ENCODE measurements at regions not wholly inside any gene's neighbourhood (a gene's known extent, or its start where the extent isn't known, plus 50 kb on each side); places are given as distances from the start of the nearest gene placed in this dataset.

GRCh38 chr13:92967923-92968322, 258.7 kb upstream of the GPC6 start:
- intact Hi-C loops (cut with micrococcal nuclease) = no loop called here
- H3K9me3 ChIP-seq (replicated peaks) = no peaks in the 10 kb centered on the region
- no peaks in the 10 kb centered on the region for H3K36me3 ChIP-seq

GRCh38 chr13:92972751-92973150, 253.9 kb upstream of the GPC6 start:
- Histone ChIP-seq H3K36me3 (no peaks in the 10 kb centered on the region), H3K27me3 (ENCODE audit: low read depth) (no peaks in the 10 kb centered on the region), H3K9me3 (replicated peaks) (no peaks in the 10 kb centered on the region), H3K27ac (replicated peaks) (no peak overlapping the region), H3K4me3 (no peak overlapping the region), H3K4me1 (no peaks in the 10 kb centered on the region)
- DNase-seq = no peak
- TF ChIP-seq CTCF (IDR thresholded peaks at IDR 0.05; ENCODE audit: borderline replicate concordance) = no peak
- intact Hi-C loops (cut with micrococcal nuclease) = no loop called here

More at GRCh38 chr13:92967923-92968322, 258.7 kb upstream of the GPC6 start:
- Histone ChIP-seq H3K4me3 (no peak overlapping the region), H3K27me3 (ENCODE audit: low read depth) (no peaks in the 10 kb centered on the region), H3K27ac (replicated peaks) (no peak overlapping the region), H3K4me1 (no peaks in the 10 kb centered on the region)
- no peak for DNase-seq
- no peak for TF ChIP-seq CTCF (IDR thresholded peaks at IDR 0.05; ENCODE audit: borderline replicate concordance)

- H3K4me1 ChIP-seq = no peaks in the 10 kb centered on the region
- no peak overlapping the region for H3K27ac ChIP-seq (replicated peaks)
- H3K36me3 ChIP-seq = no peaks in the 10 kb centered on the region
- no peaks in the 10 kb centered on the region for H3K9me3 ChIP-seq (replicated peaks)
- no peak overlapping the region for H3K4me3 ChIP-seq
- no peak for DNase-seq
- intact Hi-C loops (cut with micrococcal nuclease) = no loop called here
- TF ChIP-seq CTCF (IDR thresholded peaks at IDR 0.05; ENCODE audit: borderline replicate concordance) = no peak
- no peaks in the 10 kb centered on the region for H3K27me3 ChIP-seq (ENCODE audit: low read depth)
Measured at GRCh38 chr13:92974905-92975429, 251.6 kb upstream of the GPC6 start.

GRCh38 chr13:92976657-92977056, 249.9 kb upstream of the GPC6 start:
- no peaks in the 10 kb centered on the region for H3K36me3 ChIP-seq
- no peaks in the 10 kb centered on the region for H3K9me3 ChIP-seq (replicated peaks)
- DNase-seq = no peak
- no peak overlapping the region for H3K4me3 ChIP-seq
- H3K4me1 ChIP-seq = no peaks in the 10 kb centered on the region
- TF ChIP-seq CTCF (IDR thresholded peaks at IDR 0.05; ENCODE audit: borderline replicate concordance) = no peak
- intact Hi-C loops (cut with micrococcal nuclease) = no loop called here
- no peaks in the 10 kb centered on the region for H3K27me3 ChIP-seq (ENCODE audit: low read depth)
- no peak overlapping the region for H3K27ac ChIP-seq (replicated peaks)

GRCh38 chr13:92984151-92984550, 242.5 kb upstream of the GPC6 start:
- intact Hi-C loops (cut with micrococcal nuclease) = no loop called here
- no peaks in the 10 kb centered on the region for H3K36me3 ChIP-seq
- no peaks in the 10 kb centered on the region for H3K4me1 ChIP-seq
- no peak for TF ChIP-seq CTCF (IDR thresholded peaks at IDR 0.05; ENCODE audit: borderline replicate concordance)
- H3K27ac ChIP-seq (replicated peaks) = no peak overlapping the region
- H3K4me3 ChIP-seq = no peak overlapping the region
- peaks cover 3% of the 10 kb centered on the region for H3K9me3 ChIP-seq (replicated peaks)
- no peaks in the 10 kb centered on the region for H3K27me3 ChIP-seq (ENCODE audit: low read depth)
- DNase-seq = no peak
